ENCODE measurements at regions not wholly inside any gene's neighbourhood (a gene's known extent, or its start where the extent isn't known, plus 50 kb on each side); places are given as distances from the start of the nearest gene placed in this dataset.

DNA sequence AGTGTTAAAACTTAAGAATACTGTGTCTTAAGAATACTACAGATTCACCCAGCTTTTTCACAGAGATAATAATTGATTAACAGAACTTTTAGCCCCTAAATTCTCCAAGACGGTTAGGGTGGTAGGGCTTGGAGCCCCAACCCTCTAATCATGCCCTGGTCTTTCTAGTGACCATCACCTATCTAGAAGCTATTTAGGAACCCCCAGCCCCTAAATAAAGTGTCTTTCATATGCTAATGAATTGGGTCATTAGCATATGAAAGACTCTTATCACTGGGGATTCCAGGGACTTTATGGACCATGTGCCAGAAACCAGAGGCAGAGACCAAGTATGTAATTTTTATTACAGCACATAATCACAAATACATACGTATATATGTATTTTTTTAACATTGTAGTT, 999.7 kb upstream of the RAG2 start:
- peaks cover 13% of the 10 kb centered on the region for H3K4me1 Mint-ChIP-seq
- H3K9me3 Mint-ChIP-seq, result no peaks in the 10 kb centered on the region
- H3K36me3 Mint-ChIP-seq (ENCODE audit: low read depth), result no peaks in the 10 kb centered on the region
- Histone ChIP-seq H3K4me3 (ENCODE audit: low read length) (no peak overlapping the region), H3K27ac (ENCODE audit: low read depth, low read length) (no peak overlapping the region), H3K36me3 (ENCODE audit: control insufficient read depth, insufficient read depth, low read length) (no peaks in the 10 kb centered on the region), H3K4me1 (ENCODE audit: control insufficient read depth, insufficient read depth, low read length) (no peaks in the 10 kb centered on the region), H3K27me3 (ENCODE audit: control insufficient read depth, insufficient read depth, low read length, poor library complexity, severe bottlenecking) (no peaks in the 10 kb centered on the region), H3K9me3 (ENCODE audit: control insufficient read depth, low read length) (peaks cover 5% of the 10 kb centered on the region), H3K9ac (ENCODE audit: extremely low read depth, low read length, poor library complexity, severe bottlenecking) (no peak overlapping the region)
- no peak overlapping the region for H3K4me3 Mint-ChIP-seq
- H3K27me3 Mint-ChIP-seq (ENCODE audit: insufficient read depth), result no peaks in the 10 kb centered on the region
- no peak overlapping the region for H3K27ac Mint-ChIP-seq
- TF ChIP-seq, protein P1, sequence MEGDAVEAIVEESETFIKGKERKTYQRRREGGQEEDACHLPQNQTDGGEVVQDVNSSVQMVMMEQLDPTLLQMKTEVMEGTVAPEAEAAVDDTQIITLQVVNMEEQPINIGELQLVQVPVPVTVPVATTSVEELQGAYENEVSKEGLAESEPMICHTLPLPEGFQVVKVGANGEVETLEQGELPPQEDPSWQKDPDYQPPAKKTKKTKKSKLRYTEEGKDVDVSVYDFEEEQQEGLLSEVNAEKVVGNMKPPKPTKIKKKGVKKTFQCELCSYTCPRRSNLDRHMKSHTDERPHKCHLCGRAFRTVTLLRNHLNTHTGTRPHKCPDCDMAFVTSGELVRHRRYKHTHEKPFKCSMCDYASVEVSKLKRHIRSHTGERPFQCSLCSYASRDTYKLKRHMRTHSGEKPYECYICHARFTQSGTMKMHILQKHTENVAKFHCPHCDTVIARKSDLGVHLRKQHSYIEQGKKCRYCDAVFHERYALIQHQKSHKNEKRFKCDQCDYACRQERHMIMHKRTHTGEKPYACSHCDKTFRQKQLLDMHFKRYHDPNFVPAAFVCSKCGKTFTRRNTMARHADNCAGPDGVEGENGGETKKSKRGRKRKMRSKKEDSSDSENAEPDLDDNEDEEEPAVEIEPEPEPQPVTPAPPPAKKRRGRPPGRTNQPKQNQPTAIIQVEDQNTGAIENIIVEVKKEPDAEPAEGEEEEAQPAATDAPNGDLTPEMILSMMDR (conservative IDR thresholded peaks at IDR 0.05), result no peak
- DNase-seq, result no peak
- 40% methylated on average over 1 of the region's 2 CpGs; no CpG with 5 or more reads in 1 of the 2 experiments for WGBS, 2 experiments (ENCODE audit: insufficient coverage in 1 of 2, insufficient read length in 1 of 2)

DNA sequence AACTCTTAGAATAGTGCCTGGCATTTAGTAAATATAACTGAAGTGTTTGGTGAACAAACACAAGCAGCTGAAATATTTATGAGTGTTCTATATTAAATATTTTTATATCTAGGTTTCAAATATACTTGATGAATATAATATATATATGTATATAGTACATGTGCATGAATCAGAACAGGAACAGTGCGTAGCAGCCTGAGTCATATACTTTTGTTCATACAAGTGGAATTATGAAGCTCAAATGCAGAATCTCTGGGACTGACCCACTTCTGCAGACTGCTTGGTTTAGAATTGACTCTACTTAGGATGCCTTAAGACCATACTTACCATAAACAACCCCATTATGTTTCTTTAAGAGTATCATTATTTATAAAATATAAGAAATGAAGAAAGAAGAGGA, 997.8 kb upstream of the RAG2 start:
- H3K27me3 ChIP-seq (ENCODE audit: control insufficient read depth, insufficient read depth, low read length, poor library complexity, severe bottlenecking), result no peaks in the 10 kb centered on the region
- TF ChIP-seq, protein P1 (conservative IDR thresholded peaks at IDR 0.05), result no peak
- no peak for DNase-seq
- Mint-ChIP-seq H3K36me3 (ENCODE audit: low read depth) (no peaks in the 10 kb centered on the region), H3K27ac (no peak overlapping the region), H3K4me3 (no peak overlapping the region), H3K27me3 (ENCODE audit: insufficient read depth) (no peaks in the 10 kb centered on the region), H3K9me3 (peaks cover 2% of the 10 kb centered on the region), H3K4me1 (peaks cover 13% of the 10 kb centered on the region)
- WGBS, 2 experiments (ENCODE audit: insufficient coverage in 1 of 2, insufficient read length in 1 of 2), result 86% methylated on average over 1 of the region's 1 CpG; no CpG with 5 or more reads in 1 of the 2 experiments
- H3K4me3 ChIP-seq (ENCODE audit: low read length), result no peak overlapping the region
- H3K27ac ChIP-seq (ENCODE audit: low read depth, low read length), result no peak overlapping the region
- H3K36me3 ChIP-seq (ENCODE audit: control insufficient read depth, insufficient read depth, low read length), result no peaks in the 10 kb centered on the region
- H3K9ac ChIP-seq (ENCODE audit: extremely low read depth, low read length, poor library complexity, severe bottlenecking), result no peak overlapping the region
- no peaks in the 10 kb centered on the region for H3K9me3 ChIP-seq (ENCODE audit: control insufficient read depth, low read length)
- no peaks in the 10 kb centered on the region for H3K4me1 ChIP-seq (ENCODE audit: control insufficient read depth, insufficient read depth, low read length)

DNA sequence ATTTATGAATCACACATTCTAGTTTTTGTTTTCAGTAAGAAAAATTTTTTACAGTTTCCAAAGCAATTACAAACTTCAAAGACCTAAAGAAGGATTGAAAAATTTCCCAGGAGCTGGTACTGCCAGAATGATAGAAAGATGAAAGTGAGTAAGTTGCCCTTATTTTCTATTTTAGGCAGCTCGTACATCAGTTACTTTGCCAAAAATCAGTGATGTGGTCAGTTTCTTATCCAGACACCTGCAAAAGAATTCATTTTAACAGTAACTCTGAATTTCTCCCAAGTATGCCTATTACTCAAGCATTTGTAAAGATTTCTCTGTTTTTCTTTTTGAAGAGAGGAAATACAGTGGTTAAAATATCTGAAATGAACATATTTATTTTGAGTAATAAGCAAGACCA, 976.3 kb upstream of the RAG2 start:
- DNase-seq, result no peak
- no peak overlapping the region for H3K9ac ChIP-seq (ENCODE audit: extremely low read depth, low read length, poor library complexity, severe bottlenecking)
- no peak overlapping the region for H3K4me3 ChIP-seq (ENCODE audit: low read length)
- Mint-ChIP-seq H3K27ac (no peak overlapping the region), H3K4me1 (no peaks in the 10 kb centered on the region), H3K9me3 (peaks cover 4% of the 10 kb centered on the region), H3K36me3 (ENCODE audit: low read depth) (no peaks in the 10 kb centered on the region), H3K4me3 (no peak overlapping the region), H3K27me3 (ENCODE audit: insufficient read depth) (no peaks in the 10 kb centered on the region)
- peaks cover 2% of the 10 kb centered on the region for H3K36me3 ChIP-seq (ENCODE audit: control insufficient read depth, insufficient read depth, low read length)
- H3K27ac ChIP-seq (ENCODE audit: low read depth, low read length), result no peak overlapping the region
- TF ChIP-seq, protein P1 (conservative IDR thresholded peaks at IDR 0.05), result no peak
- H3K27me3 ChIP-seq (ENCODE audit: control insufficient read depth, insufficient read depth, low read length, poor library complexity, severe bottlenecking), result no peaks in the 10 kb centered on the region
- 95 to 100% methylated on average over 1 of the region's 1 CpG for WGBS, 2 experiments (ENCODE audit: insufficient coverage in 1 of 2, insufficient read length in 1 of 2)
- H3K4me1 ChIP-seq (ENCODE audit: control insufficient read depth, insufficient read depth, low read length), result no peaks in the 10 kb centered on the region
- peaks cover 30% of the 10 kb centered on the region for H3K9me3 ChIP-seq (ENCODE audit: control insufficient read depth, low read length)
